A172 (cell line): ENCODE measurements at regions not wholly inside any gene's neighbourhood (a gene's known extent, or its start where the extent isn't known, plus 50 kb on each side); places are given as distances from the start of the nearest gene placed in this dataset.

Experiments
- DNase-seq: peaks from one replicate; pipeline ENCODE4 v3.0.0-alpha.2; 2015; ENCODE audit warnings: low spot score

DNA sequence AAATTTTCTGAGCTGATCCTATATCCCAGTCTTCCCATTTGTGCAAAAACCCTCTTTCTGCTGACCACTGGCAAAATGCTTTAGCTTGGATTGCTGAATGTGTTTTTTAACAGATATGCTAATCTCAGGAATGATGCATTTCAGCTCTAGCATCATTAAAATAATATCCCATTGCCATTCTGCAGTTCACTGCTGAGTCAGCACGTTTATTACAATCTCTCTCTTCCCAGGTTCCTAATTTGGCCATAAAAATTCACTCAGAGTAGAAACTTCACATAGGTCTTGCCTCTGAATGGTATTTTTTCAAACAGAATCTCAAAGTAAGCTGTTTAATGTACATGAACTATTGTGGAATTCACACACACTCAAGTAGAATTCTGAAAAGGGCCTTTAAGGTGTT, 509.6 kb upstream of the SUCLG2 start:
- no peak for DNase-seq

DNA sequence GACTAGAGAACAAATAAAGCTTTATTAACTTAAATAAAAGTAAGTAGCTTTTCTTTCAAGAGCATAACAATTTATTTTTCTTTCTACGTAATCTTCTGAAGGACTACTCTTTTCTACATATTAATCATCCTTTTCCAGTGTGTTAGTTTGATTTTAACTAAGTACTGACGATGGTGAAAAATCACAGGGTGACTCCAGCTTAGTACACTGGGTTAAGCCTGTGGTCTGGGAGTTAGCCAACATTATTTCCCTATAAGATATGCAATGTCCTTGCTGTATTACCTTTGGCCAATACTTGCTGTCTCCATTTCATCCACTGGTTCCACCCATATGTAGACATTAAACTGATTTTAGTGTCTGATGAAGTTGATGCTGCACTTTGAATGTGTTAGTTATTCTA, 508.6 kb upstream of the SUCLG2 start:
- no peak for DNase-seq

DNA sequence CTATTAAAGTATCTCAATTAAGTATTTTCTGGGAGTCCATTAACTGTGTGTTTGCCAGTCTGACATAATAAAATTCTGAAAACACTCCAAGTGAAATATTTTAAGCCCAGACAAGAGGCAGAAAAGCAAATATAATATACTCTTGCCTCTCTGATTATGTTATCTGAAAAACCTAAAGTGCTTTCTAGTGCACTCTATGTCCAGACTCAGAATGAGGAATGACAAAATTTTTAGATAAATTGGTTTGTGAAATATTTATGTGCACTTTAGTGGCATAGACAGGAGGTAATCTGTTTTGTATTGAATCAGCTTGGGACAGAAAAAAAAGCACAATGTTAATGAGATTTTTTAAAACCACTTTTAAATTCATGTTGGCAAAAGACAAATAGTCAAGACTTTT, 508.2 kb upstream of the SUCLG2 start:
- DNase-seq, result no peak

DNA sequence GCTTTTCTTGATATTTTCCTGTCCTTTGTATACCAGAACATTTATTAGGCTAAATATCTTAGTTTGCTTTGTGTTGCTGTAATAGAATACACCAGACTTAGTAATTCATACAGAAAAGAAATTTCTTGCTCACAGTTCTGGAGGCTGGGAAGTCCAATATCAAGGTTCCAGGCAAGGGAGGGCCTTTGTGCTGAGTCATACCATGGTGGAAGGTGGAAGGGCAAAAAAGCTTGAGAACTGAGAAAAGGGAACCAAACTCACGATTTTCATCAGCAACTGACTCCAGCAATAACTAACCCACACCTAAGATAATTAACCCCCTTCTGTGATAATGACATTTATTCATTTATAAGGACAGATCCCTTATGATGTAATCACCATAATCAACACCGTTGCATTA, 496.9 kb upstream of the SUCLG2 start:
- no peak for DNase-seq

DNA sequence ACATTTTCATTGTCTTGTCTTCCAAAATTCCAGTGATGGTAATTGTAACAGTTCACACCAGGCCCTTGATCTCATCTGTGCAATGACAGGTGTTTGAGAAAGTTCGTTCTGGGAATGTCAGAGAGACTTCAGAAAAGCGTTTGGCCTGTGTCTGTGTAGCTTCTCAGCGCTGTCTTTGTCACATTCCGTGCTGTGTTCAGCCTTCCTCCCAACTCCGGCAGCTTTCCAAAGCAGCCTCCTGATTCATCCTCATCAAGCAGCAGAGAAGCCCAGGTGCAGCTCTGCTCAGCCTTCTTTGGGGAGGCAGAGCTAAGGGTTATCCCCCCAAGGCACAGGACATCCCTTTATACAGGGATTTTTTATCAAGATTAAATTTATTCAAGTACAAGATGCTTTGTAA, 494.0 kb upstream of the SUCLG2 start:
- DNase-seq, result no peak

DNA sequence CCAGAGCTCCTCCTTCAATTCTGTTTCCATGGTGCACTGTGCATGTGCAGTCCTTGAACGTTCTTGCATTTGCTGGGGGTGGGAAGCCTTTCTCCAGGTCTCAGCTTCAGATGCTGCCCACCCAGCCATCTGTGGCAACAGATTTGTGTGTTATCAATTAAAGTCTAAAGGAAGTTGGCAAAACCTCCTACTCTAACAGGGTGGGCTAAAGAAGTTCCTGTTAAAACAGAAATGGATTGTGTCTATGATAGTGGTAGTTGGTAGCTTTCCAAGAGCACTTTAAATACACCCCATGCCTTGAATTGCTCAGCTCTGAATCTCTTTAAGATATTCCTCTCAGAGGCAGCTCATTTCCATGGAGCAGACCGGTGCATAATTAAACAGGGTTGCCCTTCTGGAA, 488.0 kb upstream of the SUCLG2 start:
- DNase-seq, result no peak

DNA sequence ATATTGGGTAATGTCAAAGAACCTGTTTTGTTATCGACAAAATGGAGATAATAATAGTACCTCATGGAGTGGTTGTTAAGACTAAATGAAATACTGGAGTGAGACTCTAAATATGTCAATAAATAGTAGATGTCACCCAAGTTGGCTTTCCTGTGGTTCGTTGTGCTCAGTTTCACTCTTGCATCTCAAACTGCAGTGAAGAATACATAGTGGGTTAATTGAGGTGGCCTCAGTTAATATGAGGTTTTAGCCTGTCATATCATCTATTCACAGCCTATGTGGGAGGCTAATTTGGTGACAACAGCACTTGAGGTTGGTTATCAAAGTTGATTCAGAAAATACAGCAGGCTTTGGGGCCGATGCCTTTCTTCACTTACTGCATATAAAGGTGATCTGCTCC, 485.5 kb upstream of the SUCLG2 start:
- DNase-seq, result no peak

DNA sequence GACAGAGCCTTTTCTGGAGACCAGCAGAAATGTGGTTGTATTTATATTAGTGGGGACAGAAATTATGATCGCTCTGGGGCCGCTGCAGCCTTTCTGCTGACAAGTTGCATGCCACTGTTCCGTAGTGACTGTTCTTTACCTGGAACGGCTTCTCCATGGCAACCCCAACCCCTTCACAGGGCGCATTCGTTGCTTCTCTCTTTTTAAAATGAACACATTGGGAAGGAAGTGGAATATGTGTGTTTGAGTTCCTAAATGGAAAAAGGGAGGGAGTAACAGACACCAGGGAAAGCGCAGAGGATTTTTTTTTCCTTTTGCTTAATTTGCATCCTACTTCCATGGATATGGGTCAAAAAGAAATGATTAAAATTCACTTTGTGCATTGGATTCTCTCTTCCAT, 482.0 kb upstream of the SUCLG2 start:
- DNase-seq, result no peak

DNA sequence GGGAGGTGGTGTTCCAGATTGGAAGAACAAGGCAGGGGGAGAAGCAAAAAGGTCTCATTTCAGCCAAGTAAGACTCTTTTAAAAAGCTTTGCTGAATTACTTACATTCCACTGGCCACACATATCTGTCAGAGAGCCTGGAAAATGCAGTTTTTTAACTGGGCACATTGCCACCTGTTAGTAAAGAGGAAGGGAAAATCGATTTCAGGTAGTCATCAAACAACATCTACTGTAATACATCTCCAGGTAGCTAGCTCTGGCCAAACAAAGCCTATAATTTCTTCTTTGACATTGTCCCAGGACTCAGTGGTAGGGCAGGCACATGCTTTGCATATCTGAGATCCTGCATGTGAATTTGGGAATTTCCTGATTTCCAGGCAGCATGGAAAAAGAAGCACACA, 480.7 kb upstream of the SUCLG2 start:
- no peak for DNase-seq

DNA sequence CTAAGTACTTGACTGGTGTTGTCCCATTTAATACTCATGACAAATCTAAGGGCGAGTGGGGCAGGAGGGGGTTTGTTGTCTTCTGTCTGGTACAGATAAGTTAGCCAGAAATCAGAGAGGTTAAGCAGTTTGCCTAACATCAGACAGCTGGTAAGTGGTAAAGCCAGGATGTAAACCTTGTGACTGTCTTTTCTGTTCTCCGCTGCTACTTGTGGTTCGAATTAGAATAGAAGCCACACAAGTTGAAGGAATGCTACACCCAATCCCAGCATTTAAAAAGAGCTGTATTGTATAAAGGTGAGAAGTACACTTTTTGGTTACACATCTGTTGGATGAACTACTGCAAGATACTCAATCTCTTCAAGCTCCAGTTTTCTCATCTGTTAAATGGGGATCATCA, 474.7 kb upstream of the SUCLG2 start:
- no peak for DNase-seq

DNA sequence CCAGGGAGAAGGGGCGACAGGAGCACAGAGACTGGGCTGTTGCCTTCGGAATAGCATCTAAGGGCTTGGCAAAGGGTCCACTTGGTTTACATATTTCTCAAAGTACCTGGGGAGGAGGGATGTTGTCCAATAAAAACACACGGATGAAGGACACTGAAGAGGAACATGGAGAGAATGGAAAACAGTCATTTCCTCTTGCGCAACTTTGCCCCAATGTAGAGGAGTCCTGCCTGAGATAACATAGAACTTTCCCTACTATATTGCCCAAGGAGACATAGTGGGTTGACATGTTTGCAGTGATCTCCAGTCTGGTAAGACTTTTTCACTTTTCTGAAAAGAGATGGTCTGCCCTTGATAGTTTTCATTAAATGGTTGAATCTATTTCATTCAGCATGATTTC, 468.8 kb upstream of the SUCLG2 start:
- no peak for DNase-seq

DNA sequence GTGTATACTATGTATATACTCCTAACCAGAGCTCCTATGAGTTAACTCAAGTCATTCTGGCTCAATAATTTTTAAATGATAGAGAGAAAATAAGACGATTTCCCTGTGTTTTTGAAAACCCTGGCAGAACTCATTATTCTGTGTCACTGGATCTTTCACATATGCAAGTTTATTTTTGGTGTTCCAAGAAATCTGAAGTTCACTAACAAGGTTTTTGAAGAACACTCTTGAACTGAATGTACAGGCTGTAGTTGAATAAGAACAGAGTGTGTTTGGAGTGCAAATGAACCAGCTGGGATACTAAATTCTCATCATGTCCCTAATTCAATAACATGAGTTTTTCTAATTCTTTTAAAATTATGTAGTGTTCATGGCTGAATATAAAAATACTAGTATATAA, 466.9 kb upstream of the SUCLG2 start:
- DNase-seq, result no peak

DNA sequence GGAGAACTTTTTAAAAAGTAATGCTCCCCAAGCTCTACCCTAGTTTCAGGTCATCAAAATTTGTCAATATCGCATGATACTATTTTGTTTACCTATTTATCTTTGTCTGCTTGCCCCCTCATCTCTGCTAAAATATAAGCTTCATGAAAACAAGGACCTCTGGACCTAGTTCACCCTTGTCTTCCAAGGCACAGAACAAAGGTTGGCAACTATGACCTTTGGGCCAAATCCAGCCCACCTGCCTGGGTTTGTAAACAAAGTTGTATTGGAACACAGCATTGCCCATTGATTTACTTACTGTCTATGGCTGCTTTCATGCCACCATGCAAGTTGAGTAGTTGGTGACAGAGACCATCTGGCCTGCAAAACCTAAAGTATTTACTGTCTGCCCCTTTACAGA, 462.2 kb upstream of the SUCLG2 start:
- DNase-seq, result no peak

DNA sequence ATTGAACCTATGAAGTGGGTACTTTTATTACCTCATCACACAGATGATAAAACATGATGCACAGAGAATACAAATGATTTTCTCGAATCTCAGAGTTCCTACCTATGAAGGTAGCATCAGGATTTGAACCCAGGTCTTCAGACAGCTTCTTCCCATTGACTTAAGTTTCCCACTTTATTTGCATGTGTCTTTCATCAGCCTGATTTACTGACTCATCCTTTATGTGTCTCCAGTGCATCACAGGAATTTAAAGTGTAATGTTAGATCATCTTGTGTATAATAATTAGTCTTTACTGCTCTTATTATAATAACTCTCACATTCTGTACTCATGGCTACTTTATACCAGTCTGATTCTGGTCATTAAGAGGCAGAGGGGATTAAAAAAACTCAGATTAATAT, 449.4 kb upstream of the SUCLG2 start:
- no peak for DNase-seq

DNA sequence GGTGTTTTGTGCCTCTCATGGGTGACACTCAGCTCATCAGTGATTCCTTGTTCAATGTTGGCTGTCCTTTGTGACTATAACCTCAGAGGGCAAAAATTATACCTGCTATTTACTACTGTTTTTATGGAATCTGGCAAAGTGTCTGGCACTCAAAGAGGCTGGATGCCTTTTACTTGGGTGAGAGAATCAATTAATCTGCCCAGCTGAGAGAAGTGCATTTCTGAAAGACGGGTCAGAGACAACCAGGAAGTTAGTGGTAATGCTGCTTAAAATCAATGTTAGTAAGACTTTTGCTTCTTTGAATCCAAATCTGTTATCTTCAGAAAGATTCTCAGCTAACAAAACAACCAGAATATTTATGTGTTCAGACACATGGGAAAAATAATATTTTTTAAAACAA, 436.2 kb upstream of the SUCLG2 start:
- no peak for DNase-seq

DNA sequence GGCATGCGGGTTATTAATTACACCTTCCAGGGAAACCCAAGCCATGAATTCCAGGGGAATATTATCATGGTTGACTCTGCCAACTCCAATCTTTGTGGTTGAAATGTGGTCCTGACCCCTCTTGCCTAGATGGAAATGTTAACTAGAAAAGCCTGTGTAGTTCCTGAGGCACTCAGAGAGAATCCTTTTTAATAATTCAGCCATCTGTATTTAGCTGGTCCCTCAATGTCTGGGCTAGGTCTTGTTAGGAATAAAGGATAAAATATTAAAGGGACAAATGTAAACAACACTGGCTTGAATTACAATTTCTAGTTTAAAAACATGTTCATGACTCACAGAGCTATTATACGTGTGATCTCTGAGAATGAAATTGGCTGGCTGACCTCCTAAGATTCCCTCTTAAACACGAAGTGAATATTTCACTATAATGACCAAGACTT, 435.2 kb upstream of the SUCLG2 start:
- no peak for DNase-seq

DNA sequence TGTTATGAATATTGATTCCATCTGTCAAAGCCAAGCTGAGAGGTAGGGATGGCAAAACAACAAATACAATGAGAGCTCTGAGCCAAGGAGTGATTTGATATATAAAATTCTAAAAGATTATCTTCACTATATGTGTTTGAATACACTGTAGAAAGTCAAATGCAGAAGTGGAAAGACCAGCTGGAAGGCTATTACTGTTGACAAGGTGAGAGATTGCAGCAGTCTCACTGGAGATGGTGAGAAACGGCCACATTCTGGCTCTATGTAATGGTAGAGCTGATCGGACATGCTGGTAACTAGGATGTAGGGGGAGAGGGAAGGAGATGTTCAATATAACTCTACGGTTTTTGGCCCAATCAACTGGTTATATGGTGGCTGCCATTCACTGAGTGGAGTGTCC, 434.2 kb upstream of the SUCLG2 start:
- no peak for DNase-seq

DNA sequence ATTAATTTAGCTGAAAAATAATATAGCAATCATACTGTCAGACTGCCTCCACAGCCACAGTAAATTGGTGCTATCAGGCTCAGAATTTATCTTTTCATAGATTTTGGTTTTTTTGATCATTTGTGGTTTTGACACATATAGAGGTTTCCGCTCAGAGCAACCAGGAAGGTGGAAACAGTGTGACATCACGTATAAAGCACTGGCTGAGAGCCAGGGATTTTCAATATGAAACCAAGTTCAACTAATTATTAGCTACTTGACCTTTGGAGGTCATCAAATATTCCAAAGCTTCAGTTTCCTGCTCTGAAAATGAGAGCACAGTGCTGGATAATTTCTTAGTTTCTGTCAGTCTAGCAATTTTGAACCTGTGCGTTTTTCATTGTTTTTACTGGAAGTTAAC, 433.8 kb upstream of the SUCLG2 start:
- no peak for DNase-seq

DNA sequence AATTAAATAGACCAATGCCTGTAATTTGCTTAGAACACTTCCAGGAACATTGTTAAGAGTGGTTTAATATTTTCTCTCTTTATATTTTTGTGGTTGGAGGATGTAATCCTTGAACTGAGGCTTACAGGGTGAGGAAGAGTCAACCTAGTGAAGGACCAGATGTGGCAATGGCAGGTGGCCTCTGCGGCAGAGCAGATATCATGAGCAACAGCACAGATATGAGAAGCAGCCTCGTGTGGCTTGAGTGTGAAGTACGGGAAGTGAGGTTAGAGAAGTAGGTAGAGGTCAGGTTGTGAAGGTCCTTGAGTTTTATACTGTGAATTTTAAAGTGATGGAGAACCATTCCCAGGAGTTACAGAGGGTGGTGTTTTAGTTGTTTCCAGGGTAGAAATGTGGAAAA, 417.6 kb upstream of the SUCLG2 start:
- no peak for DNase-seq

DNA sequence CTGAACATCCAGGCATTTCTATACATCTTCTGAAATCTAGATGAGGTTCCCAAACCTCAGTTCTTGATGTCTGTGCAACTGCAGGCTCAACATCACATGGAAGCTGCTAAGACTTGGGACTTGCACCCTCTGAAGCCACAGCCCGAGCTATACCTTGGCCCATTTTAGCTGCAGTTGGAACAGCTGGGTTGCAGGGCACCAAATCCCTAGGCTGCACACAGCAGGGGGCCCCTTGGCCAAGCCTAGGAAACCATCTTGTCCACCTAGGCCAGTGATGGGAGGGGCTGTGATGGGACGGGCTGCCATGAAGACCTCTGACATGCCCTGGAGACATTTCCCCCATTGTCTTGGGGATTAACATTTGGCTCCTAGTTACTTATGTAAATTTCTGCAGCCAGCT, 415.8 kb upstream of the SUCLG2 start:
- DNase-seq, result no peak

DNA sequence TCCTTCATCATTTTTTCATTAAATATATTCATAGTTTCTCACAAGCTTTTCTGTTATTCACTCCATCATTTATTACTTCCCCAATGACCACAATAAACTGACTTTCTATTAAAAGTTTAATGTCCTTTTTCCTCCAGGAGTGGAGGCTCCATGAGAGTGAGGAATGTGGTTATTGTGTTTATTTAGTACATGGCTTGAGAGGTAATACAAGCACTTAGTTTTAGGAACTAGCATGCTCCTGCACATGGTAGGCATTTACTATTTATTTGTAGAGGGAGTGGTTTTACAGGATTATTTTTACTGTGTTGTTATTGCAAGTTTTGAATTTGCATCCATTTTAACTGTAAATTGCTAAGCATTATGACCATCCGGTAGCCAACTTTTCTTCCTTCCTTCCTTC, 412.9 kb upstream of the SUCLG2 start:
- DNase-seq, result no peak

DNA sequence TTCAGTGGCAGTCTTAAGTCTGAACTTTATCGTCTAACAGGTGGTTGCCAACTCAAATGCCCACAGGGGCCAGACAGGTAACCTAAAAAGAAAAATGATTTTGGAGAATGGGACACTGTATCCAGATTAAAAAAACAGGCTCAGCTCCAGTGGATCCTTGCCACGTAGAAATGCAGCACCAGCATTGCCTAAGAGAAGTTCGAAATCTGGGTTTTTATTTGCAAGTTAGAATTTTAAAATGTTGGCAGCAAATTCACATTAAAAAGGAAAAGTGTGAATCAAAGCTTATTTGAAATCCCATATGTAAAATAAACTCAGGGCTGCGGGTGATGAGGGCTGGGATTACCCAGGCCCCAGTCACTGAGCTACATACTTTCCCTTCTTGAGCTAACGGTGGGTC, 408.5 kb upstream of the SUCLG2 start:
- no peak for DNase-seq

DNA sequence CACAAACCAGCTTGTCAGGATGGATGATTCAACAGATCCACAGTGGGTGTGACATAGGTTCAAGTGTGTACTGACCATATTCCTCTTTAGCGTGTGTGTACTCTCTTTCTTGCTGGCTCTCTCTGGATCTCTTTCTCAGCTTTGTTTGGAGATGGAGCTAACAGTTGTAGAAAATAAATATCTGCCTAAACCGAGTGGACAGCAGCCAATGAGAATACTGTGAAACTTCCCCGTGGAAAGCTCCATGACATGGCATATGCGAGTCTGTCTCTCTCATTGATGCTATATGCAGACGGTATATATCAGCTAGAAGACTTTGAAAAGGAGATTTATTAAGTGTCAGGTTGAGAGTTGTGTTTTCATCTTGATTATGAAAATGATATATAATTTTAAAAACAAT, 406.5 kb upstream of the SUCLG2 start:
- DNase-seq, result no peak

DNA sequence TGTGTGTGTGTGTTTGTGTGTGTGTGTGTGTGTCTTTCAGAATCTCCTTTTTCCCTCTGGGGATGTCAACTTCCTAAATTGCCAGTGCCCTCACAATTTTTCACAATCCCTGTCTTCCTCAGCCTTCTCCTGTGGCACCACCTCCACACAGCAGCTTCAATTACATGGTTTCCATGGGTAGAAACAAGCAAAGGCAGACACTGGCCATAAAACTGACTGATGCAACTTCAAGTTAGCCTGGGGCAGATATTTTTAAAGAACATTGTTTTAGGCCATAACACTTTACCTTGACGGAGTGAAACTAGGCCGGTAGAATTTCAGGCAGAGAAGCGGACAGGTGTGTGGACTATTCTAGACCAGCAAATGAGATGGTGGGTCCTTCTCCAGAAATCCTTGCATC, 405.8 kb upstream of the SUCLG2 start:
- no peak for DNase-seq

DNA sequence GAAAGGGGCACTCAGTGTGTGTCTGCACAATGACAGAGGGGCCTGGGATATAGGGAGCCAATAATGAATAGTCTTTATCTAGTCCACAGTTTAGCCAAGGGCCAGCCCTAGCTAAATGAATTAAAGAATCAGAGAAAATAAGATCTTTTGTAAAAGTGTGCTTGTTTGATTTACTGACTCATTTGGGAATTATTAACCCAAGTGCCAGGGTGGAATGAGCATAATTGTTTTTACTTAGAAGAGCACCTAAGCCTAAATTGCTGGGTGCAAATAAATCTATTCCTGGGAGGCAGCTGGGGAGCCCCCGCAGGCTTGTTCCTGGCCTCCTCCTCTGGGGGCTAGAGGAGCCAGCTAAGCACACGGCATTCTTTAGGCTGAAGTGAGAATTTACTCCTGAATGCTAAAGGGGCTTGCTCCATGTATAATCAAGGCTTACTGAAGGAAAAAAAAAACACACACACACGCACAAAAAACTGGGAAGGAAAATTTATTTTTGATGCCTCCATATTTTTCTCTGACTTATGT, 405.3 kb upstream of the SUCLG2 start:
- no peak for DNase-seq
